Hematopoietic multipotent progenitor cell treated with erythropoietin and hydrocortisone succinate and interleukin-3 and kit ligand, for 6 days (in vitro differentiated cells): ENCODE measurements at regions not wholly inside any gene's neighbourhood (a gene's known extent, or its start where the extent isn't known, plus 50 kb on each side); places are given as distances from the start of the nearest gene placed in this dataset.

ENCODE experiments used
- DNase-seq: peaks from one replicate; pipeline ENCODE4 v3.0.0-alpha.2; 2015

GRCh38 chr6:166747644-166748595, 120.9 kb upstream of the RPS6KA2 start:
- DNase-seq, result no peak

- DNase-seq, result no peak
These were observed 119.0 kb upstream of the RPS6KA2 start for GRCh38 chr6:166745801-166746668.

GRCh38 chr6:166744223-166745134, 117.4 kb upstream of the RPS6KA2 start:
- DNase-seq, result no peak

GRCh38 chr6:166743406-166744222, 116.6 kb upstream of the RPS6KA2 start:
- DNase-seq, result no peak

GRCh38 chr6:166742981-166743380, 115.9 kb upstream of the RPS6KA2 start:
- no peak for DNase-seq

- DNase-seq, result peak; percentile 31
These were observed 112.9 kb upstream of the RPS6KA2 start for GRCh38 chr6:166739976-166740318.

GRCh38 chr6:166739117-166739975, 112.3 kb upstream of the RPS6KA2 start:
- no peak for DNase-seq

GRCh38 chr6:166738386-166739116, 111.5 kb upstream of the RPS6KA2 start:
- no peak for DNase-seq

DNA sequence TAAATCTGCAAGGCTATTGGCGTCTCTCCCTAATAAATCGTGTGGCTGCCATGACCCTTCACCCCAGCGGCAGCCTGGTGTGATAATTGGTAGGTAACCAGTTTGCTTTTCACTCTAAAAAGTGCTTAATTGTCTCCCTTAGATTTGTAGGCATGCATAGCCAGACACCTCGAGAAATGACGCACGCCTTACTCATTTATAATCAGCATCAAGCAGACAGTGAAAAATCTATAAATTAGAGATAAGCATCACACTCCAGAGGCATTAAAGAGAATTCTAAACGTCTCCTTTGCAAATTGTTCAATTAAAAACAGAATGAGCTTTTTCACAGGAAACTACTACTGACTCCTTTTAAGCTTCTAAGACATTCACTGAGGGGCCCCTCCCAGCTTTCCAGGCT, 110.2 kb upstream of the RPS6KA2 start:
- DNase-seq, result no peak

- DNase-seq, result no peak
These were observed 109.6 kb upstream of the RPS6KA2 start for GRCh38 chr6:166736634-166737033.

DNA sequence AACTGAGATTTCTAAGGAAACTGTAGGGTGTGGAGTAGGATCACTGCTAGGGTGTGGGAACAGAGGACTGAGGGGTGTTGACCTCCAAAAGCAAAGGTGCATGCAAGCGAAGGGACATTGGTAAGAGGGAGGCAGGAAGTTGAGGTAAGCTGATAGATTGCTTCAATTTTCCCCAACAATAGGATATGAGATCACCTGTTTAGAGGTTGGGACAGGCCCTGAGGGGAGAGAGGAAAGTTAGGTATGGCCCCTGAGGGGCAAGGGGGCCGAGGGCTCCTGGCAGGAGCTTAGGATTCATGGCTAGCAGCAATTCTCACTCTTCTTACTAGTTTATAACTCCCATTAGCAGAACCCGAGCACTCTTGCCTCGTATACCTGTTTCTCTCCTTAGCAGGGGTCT, 106.8 kb upstream of the RPS6KA2 start:
- DNase-seq, result no peak

DNA sequence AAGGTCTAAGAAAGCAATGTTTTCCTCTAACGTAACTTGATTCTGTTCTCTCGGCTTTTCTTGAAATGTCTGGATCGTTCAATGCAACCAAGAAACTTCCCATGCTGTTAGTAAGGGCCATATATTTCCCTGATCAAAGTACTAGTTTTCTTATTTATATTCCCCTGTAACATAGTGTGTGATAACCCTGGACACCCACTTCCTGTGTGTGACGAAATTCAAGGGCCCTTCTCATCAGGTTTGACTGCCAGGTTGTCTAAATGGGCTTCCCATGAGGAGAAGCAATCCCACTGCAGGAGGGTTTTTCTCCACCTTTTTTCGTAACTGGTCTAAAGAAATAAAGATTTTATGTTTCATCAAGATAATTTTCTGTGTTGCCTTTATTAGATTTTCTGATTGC, 102.6 kb upstream of the RPS6KA2 start:
- DNase-seq, result no peak

DNA sequence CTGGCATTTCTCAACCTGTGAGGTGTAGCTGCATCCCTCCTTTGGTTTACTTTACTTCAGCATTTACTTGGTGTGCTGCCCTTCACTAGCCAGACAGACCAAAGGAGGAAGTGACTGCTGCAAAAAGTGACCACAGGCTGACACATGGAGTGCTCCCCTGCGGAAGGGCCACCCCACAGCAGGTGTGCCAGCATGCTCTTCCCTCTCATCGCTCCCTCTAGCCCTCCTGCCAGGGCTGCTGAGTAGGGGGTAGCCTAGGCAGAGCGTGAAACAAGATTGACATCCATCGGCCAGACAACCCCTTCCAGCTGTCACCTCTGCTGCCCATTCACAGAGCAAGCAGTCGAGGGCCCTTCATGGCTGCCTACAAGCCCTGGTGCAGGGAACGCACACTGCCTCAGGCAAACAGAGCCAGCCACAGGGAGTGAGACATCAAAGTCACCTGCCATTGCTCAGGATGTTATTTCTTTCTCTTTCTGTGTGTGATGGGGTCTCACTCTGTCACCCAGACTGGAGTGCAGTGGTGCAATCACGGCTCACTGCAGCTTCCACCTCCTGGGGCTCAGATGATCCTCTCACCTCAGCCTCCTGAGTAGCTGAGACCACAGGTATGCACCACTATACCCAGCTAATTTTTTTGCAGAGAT, 102.0 kb upstream of the RPS6KA2 start:
- no peak for DNase-seq

DNA sequence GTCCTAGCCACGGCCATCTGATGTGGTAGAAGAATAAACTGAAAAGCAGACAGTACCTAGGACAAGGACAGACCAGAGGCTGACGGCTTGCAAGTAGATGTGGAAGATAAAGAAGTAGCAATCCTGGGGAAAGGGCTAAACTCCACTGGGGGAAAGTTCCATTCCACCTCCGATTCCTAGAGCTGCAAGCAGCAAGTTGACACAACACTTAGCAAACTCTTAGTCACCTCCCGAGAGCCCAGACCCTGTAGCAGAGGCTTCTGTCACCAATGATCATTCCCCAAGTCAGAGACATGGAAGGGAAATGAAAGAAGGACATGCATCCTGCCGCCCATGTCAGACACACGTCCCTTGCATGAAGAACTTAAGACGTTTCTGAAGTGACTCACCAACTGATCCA, 99.2 kb upstream of the RPS6KA2 start:
- no peak for DNase-seq

- no peak for DNase-seq
These were observed 98.5 kb upstream of the RPS6KA2 start for GRCh38 chr6:166725571-166725970.

DNA sequence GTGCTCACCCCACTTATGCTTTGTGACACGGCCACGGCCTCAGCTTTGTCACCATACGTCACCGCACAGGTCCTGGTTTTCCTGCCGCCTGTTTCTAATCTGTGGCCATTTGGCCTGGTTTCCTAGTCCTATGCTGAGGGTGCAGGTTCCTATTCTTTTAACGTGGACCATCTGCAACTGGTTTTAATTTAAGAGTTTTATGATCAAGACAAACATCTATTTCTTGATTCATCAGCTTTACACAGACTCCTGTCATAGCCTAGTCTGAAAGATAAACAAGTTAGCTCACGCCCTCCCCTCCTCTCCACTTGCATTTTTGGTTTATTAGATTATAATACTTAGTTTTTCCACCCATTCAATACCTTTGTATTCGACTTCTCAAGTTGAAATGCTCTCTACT, 97.5 kb upstream of the RPS6KA2 start:
- DNase-seq, result peak; percentile 37

GRCh38 chr6:166722785-166723184, 95.7 kb upstream of the RPS6KA2 start:
- no peak for DNase-seq

- no peak for DNase-seq
These were observed 94.5 kb upstream of the RPS6KA2 start for GRCh38 chr6:166721576-166721975.

DNA sequence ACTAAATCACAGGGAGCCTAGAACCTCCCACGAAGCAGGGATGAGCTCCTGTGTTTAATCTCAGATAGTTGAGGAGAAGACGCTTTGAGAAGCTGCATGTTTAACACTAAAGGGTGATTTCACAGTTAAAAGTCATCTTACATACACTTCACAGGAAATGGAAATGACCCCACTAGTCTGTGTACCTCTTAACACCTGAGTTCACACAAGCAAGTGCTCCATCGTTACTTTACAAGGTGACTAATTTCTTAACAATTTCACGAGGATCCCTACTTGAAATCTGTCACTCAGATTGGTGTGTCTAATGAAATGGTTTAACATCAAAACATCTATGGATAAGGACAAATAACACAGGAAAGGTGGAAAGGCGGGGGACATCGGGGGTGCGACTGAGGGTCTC, 93.8 kb upstream of the RPS6KA2 start:
- no peak for DNase-seq

DNA sequence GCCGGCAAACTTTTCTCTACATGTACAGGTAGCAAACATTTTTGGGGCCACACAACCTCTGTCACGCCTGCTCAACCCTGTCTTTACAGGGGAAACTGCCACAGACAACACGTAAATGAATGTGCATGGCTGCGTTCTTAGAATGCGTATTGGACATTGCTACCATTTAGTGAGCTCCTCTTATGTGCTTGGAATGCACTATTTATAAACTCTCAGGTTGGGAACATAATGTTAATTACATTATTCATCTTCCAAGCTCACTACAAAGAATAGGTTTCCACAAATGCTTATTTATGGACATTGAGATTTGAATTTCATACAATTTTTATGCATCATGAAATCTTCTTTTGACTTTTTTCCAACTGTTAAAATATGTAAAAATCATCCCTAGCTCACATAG, 92.0 kb upstream of the RPS6KA2 start:
- DNase-seq, result no peak
